ENCODE measurements at regions not wholly inside any gene's neighbourhood (a gene's known extent, or its start where the extent isn't known, plus 50 kb on each side); places are given as distances from the start of the nearest gene placed in this dataset.

DNA sequence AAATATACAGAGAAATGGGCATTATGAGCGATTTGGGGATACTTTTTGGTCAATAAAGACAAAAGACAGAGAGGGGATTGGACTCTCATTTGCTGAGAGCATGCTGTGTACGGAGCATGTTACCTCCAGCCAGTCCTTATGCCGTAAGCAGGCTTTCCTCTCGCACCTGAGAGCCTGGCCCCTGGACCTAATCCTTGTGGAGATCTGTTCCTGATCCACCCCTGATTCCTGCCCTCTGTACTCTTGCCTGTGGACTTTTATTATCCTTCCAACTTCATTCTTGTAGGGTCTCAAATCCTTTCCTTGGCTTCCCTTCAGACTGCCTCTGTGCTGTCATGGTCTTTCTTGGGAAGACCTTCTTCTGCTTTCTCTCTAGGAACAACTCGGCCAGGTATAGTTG is 803.1 kb upstream of the RAB6C start:
- no peak overlapping the region for H3K4me3 ChIP-seq (ENCODE audit: low read depth, low read length)
- DNase-seq (ENCODE audit: low read depth): no peak
- TF ChIP-seq, protein P1, sequence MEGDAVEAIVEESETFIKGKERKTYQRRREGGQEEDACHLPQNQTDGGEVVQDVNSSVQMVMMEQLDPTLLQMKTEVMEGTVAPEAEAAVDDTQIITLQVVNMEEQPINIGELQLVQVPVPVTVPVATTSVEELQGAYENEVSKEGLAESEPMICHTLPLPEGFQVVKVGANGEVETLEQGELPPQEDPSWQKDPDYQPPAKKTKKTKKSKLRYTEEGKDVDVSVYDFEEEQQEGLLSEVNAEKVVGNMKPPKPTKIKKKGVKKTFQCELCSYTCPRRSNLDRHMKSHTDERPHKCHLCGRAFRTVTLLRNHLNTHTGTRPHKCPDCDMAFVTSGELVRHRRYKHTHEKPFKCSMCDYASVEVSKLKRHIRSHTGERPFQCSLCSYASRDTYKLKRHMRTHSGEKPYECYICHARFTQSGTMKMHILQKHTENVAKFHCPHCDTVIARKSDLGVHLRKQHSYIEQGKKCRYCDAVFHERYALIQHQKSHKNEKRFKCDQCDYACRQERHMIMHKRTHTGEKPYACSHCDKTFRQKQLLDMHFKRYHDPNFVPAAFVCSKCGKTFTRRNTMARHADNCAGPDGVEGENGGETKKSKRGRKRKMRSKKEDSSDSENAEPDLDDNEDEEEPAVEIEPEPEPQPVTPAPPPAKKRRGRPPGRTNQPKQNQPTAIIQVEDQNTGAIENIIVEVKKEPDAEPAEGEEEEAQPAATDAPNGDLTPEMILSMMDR (conservative IDR thresholded peaks at IDR 0.05; ENCODE audit: low read depth, low read length): no peak

DNA sequence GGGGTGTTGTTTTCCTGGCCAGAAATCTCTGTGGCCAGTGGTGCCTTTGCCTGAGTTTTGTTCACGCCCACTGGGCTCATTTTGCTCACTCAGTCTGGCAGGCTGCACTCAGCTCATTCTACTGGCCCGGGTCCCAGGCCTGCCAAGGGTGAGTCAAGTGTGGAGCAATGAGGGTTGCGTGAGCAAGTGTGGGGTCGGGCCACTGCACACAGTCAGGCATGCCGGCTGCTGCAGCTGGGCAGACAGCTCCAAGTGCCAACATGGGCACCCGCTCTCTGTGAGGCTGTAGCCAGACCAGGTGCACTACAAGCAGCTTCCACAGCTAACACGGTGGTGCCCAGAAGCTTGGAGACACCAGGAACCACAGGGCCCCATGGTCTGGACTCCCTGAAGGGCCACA is 801.1 kb upstream of the RAB6C start:
- H3K4me3 ChIP-seq (ENCODE audit: low read depth, low read length): no peak overlapping the region
- DNase-seq (ENCODE audit: low read depth): no peak
- TF ChIP-seq, protein P1 (conservative IDR thresholded peaks at IDR 0.05; ENCODE audit: low read depth, low read length): no peak

DNA sequence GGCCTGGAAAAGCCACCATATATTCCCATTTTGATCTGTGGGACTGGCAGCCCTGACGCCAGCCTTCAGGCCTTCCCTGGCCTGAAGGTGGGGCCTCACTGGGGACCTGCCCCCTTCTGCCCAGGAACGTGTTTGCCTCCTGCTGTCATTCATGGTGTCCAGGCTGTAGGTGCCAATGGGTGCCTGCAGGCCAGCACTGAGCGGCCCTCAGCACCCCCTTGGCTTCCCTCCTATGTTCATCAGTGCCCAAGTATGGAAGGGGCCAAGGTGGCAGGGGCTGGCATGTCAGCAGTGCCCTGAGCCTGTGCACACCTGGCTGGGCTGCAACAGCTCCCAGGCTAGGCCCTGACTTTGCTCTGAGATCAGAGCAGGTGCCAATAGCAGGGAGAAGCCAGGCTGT is 800.3 kb upstream of the RAB6C start:
- no peak for DNase-seq (ENCODE audit: low read depth)
- TF ChIP-seq, protein P1 (conservative IDR thresholded peaks at IDR 0.05; ENCODE audit: low read depth, low read length): no peak
- no peak overlapping the region for H3K4me3 ChIP-seq (ENCODE audit: low read depth, low read length)

DNA sequence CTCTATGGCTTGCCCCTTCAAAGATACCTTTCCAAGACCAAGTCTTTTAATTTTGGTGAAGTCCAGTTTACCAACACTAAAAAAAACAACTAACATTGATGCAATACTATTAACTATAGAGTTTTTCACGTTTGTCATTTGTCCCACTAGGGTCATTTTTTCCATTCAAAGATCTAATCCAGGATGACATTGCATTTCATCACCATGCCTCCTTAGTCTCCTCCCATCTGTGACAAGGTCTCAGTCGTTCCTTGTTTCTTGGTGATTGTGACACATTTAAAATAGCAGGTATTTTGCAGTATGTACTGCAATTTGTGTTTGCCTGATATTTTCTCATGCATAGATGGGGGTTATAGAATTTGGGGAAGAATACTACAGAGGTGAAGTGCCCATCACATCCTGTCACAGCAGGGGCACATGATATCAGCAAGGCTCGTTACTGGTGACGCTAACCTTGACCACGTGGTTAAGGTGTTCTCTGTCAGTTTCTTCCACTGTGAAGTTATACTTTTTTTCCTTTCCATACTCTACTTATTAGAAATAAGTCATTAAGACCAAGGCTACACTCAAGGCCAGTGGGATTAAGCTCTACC is 799.2 kb upstream of the RAB6C start:
- DNase-seq (ENCODE audit: low read depth): no peak
- TF ChIP-seq, protein P1 (conservative IDR thresholded peaks at IDR 0.05; ENCODE audit: low read depth, low read length): no peak
- H3K4me3 ChIP-seq (ENCODE audit: low read depth, low read length): no peak overlapping the region

DNA sequence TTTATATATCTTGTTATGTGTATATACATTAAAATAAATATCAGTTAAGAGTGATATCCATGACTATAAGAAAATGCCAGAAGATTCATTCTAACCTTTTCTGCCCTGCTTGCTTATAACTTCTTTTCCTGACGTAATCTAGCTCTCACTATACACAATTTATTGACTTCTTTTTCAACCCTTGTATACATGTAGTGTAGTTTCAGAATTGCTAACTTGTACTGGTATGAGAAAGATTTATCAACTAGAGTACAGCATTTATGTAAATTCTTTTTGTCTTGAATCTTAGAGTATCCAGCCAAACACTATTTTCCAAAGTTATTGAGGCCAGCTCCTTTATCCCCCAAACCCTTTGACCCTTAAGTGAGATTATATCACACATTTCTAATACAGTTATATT is 798.0 kb upstream of the RAB6C start:
- no peak overlapping the region for H3K4me3 ChIP-seq (ENCODE audit: low read depth, low read length)
- no peak for DNase-seq (ENCODE audit: low read depth)
- TF ChIP-seq, protein P1 (conservative IDR thresholded peaks at IDR 0.05; ENCODE audit: low read depth, low read length): no peak

DNA sequence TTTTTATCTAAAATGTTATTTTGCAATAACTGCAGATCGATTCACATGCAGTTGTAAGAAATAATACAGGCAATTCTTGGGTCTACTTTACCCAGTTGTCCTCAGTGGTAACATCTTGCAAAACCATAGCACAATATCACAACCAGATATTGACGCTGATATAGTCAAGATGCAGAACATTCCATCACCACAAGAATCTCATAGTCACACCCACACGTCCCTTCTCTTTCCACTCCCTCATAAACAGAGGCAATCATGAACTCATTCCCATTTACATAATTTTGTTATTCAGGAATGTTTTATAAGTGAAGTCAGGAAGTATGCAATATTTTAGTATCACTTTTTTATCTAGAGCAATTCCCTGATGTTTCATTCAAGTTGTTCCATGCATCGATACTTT is 797.5 kb upstream of the RAB6C start:
- TF ChIP-seq, protein P1 (conservative IDR thresholded peaks at IDR 0.05; ENCODE audit: low read depth, low read length): no peak
- no peak for DNase-seq (ENCODE audit: low read depth)

DNA sequence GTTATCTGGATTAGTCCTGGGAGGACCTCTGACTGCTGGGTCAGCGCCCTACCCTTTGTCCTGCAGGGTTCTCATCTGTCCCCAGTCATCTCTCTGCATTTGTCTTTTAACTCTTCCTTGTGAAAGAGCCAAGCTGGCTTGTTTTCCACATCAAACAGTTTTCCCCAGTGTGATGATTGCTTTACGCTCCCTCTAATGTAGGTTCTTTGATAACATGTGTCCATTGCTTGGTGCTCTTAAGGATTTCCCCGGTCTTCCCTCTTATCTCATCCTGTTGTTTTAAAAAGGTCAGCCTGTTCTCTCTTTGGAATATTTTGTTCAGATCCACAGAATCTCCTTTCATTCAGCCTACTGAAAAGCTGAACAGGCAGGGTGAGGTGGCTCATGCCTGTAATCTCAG is 792.1 kb upstream of the RAB6C start:
- no peak for DNase-seq (ENCODE audit: low read depth)
- TF ChIP-seq, protein P1 (conservative IDR thresholded peaks at IDR 0.05; ENCODE audit: low read depth, low read length): no peak
- H3K4me3 ChIP-seq (ENCODE audit: low read depth, low read length): no peak overlapping the region

More for the DNA sequence above, 797.5 kb upstream of the RAB6C start:
- no peak overlapping the region for H3K4me3 ChIP-seq (ENCODE audit: low read depth, low read length)

Data from choroid plexus epithelial cell (primary cell).